Right lobe of liver (tissue), 4 donors: ENCODE measurements at regions not wholly inside any gene's neighbourhood (a gene's known extent, or its start where the extent isn't known, plus 50 kb on each side); places are given as distances from the start of the nearest gene placed in this dataset.

Experiments used
- POLR2A ChIP-seq: fragments of 450-650 bp; IDR thresholded peaks from one replicate; pipeline ENCODE4 v1.6.1; 2017; ENCODE audit warnings: antibody characterized with exemption, mild to moderate bottlenecking
- TF ChIP-seq, protein P1 (sequence below), 4 donors: fragments of 200-600 bp in 3 of 4; fragments of 450-650 bp in 1 of 4; IDR thresholded peaks; one replicate each; pipeline versions ENCODE4 v1.5.1 to v1.8.0; 2016 to 2022; ENCODE audit warnings: antibody characterized with exemption in 4 of 4, mild to moderate bottlenecking in 2 of 4
- donor health status: DM: no; HTN: no; CAD: no.
- donor health status: DM: no; HTN: no; CAD: no.
- donor health status: DM: no; HTN: yes; CAD: no.

DNA sequence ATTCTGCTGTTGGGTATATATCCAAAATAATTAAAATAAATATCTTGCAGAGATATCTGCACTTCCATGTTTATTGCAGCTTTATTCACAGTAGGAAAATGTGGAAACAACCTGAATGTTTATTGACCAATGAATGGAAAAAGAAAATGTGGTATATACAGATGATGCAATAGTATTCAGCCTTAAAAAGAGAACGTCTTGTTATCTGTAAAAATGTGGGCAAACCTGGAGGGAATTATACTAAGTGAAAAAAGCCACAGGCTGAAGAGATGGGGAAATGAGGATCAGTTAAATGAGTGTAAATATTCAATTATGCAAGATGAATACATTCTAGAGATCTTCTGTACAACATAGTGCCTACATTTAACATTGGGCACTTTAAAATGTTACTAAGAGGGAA is 766.1 kb upstream of the IGFBP3 start:
- TF ChIP-seq POLR2A, result no peak
- TF ChIP-seq, protein P1, sequence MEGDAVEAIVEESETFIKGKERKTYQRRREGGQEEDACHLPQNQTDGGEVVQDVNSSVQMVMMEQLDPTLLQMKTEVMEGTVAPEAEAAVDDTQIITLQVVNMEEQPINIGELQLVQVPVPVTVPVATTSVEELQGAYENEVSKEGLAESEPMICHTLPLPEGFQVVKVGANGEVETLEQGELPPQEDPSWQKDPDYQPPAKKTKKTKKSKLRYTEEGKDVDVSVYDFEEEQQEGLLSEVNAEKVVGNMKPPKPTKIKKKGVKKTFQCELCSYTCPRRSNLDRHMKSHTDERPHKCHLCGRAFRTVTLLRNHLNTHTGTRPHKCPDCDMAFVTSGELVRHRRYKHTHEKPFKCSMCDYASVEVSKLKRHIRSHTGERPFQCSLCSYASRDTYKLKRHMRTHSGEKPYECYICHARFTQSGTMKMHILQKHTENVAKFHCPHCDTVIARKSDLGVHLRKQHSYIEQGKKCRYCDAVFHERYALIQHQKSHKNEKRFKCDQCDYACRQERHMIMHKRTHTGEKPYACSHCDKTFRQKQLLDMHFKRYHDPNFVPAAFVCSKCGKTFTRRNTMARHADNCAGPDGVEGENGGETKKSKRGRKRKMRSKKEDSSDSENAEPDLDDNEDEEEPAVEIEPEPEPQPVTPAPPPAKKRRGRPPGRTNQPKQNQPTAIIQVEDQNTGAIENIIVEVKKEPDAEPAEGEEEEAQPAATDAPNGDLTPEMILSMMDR (IDR thresholded peaks at IDR 0.05), result no peak
